SK-MEL-5 (cell line): ENCODE measurements at regions not wholly inside any gene's neighbourhood (a gene's known extent, or its start where the extent isn't known, plus 50 kb on each side); places are given as distances from the start of the nearest gene placed in this dataset.
"Not testable (repeated sequence)": the region's sequence is repeated elsewhere in the genome, so short reads cannot be mapped to it uniquely, and the experiment has no call there.

Experiments used
- DNase-seq: peaks from one replicate; pipeline ENCODE4 v3.0.0-alpha.2; 2016; ENCODE audit warnings: low read depth, low spot score
- in situ Hi-C: cut with HindIII; loops from 2 replicates; pipeline ENCODE4 v1.10.0; 2016; ENCODE audit warnings: low sequenced_read_pairs, high pct_unique_total_duplicates, low pct_unique_long_range_greater_than_20kb

GRCh38 chr5:63768221-63768620, 194.0 kb downstream of the HTR1A start:
- in situ Hi-C loops = no loop called here
- no peak for DNase-seq

- in situ Hi-C loops = no loop called here
- no peak for DNase-seq
Measured at GRCh38 chr5:63760965-63761364, 201.3 kb downstream of the HTR1A start.

GRCh38 chr5:63743096-63743798, 219.0 kb downstream of the HTR1A start:
- no peak for DNase-seq
- in situ Hi-C loops = no loop called here

- in situ Hi-C loops, DNase-seq: not testable (repeated sequence)
Measured at GRCh38 chr5:63732880-63733279, 229.4 kb downstream of the HTR1A start.

- in situ Hi-C loops = no loop called here
Measured at GRCh38 chr5:63727583-63727982, 234.7 kb downstream of the HTR1A start.

GRCh38 chr5:63726496-63726895, 235.7 kb downstream of the HTR1A start:
- in situ Hi-C loops = no loop called here
- DNase-seq = no peak

More at GRCh38 chr5:63727583-63727982, 234.7 kb downstream of the HTR1A start:
- DNase-seq = no peak

- in situ Hi-C loops = no loop called here
Measured at GRCh38 chr5:63719147-63719546, 243.1 kb downstream of the HTR1A start.

GRCh38 chr5:63700241-63700640, 262.0 kb downstream of the HTR1A start:
- DNase-seq = no peak
- in situ Hi-C loops = no loop called here

More at GRCh38 chr5:63719147-63719546, 243.1 kb downstream of the HTR1A start:
- DNase-seq = no peak

GRCh38 chr5:63697811-63698210, 264.4 kb downstream of the HTR1A start:
- in situ Hi-C loops = no loop called here
- DNase-seq = no peak

- DNase-seq = no peak
Measured at GRCh38 chr5:63690546-63690945, 271.7 kb downstream of the HTR1A start.

GRCh38 chr5:63687854-63688516, 274.3 kb downstream of the HTR1A start:
- in situ Hi-C loops = no loop called here
- DNase-seq = no peak

More at GRCh38 chr5:63690546-63690945, 271.7 kb downstream of the HTR1A start:
- in situ Hi-C loops = no loop called here

- in situ Hi-C loops = no loop called here
- DNase-seq = peak; percentile 58
Measured at GRCh38 chr5:63686938-63687337, 275.3 kb downstream of the HTR1A start.

GRCh38 chr5:63686181-63686580, 276.1 kb downstream of the HTR1A start:
- in situ Hi-C loops = no loop called here

GRCh38 chr5:63685454-63685853, 276.8 kb downstream of the HTR1A start:
- in situ Hi-C loops = no loop called here
- no peak for DNase-seq

More at GRCh38 chr5:63686181-63686580, 276.1 kb downstream of the HTR1A start:
- no peak for DNase-seq

GRCh38 chr5:63674881-63675280, 287.4 kb downstream of the HTR1A start:
- DNase-seq = no peak
- in situ Hi-C loops = no loop called here

GRCh38 chr5:63655043-63655442, 307.2 kb downstream of the HTR1A start:
- DNase-seq = no peak
- in situ Hi-C loops = no loop called here

GRCh38 chr5:63650581-63650980, 311.7 kb downstream of the HTR1A start:
- in situ Hi-C loops = no loop called here
- no peak for DNase-seq

GRCh38 chr5:63648376-63648775, 313.9 kb downstream of the HTR1A start:
- DNase-seq = no peak
- in situ Hi-C loops = no loop called here
